ENCODE measurements at regions not wholly inside any gene's neighbourhood (a gene's known extent, or its start where the extent isn't known, plus 50 kb on each side); places are given as distances from the start of the nearest gene placed in this dataset.

GRCh38 chr16:72429671-72430081, 257.7 kb upstream of the PMFBP1 start:
- in situ Hi-C loops (cut with HindIII; ENCODE audit: low pct_ligation_motif_present, low sequenced_read_pairs), result no loop called here
- Histone ChIP-seq H3K4me3 (ENCODE audit: low read depth, low read length) (no peak overlapping the region), H3K27ac (no peak overlapping the region), H3K27me3 (replicated peaks) (no peaks in the 10 kb centered on the region), H3K36me3 (replicated peaks) (no peaks in the 10 kb centered on the region)
- TF ChIP-seq CTCF (IDR thresholded peaks at IDR 0.05; ENCODE audit: low read depth, low read length, missing control alignments), result no peak
- DNase-seq, result no peak

GRCh38 chr16:72428681-72429376, 256.9 kb upstream of the PMFBP1 start:
- Histone ChIP-seq H3K27me3 (replicated peaks) (no peaks in the 10 kb centered on the region), H3K4me3 (ENCODE audit: low read depth, low read length) (no peak overlapping the region), H3K27ac (no peak overlapping the region), H3K36me3 (replicated peaks) (no peaks in the 10 kb centered on the region)
- no peak for DNase-seq
- TF ChIP-seq CTCF (IDR thresholded peaks at IDR 0.05; ENCODE audit: low read depth, low read length, missing control alignments), result peak; percentile 9
- in situ Hi-C loops (cut with HindIII; ENCODE audit: low pct_ligation_motif_present, low sequenced_read_pairs), result no loop called here

GRCh38 chr16:72427783-72428331, 255.9 kb upstream of the PMFBP1 start:
- no peak overlapping the region for H3K4me3 ChIP-seq (ENCODE audit: low read depth, low read length)
- no peak overlapping the region for H3K27ac ChIP-seq
- no peaks in the 10 kb centered on the region for H3K27me3 ChIP-seq (replicated peaks)
- no peak for DNase-seq
- TF ChIP-seq CTCF (IDR thresholded peaks at IDR 0.05; ENCODE audit: low read depth, low read length, missing control alignments), result no peak
- in situ Hi-C loops (cut with HindIII; ENCODE audit: low pct_ligation_motif_present, low sequenced_read_pairs), result no loop called here
- H3K36me3 ChIP-seq (replicated peaks), result no peaks in the 10 kb centered on the region

GRCh38 chr16:72427051-72427782, 255.3 kb upstream of the PMFBP1 start:
- no peaks in the 10 kb centered on the region for H3K36me3 ChIP-seq (replicated peaks)
- in situ Hi-C loops (cut with HindIII; ENCODE audit: low pct_ligation_motif_present, low sequenced_read_pairs), result no loop called here
- no peak for TF ChIP-seq CTCF (IDR thresholded peaks at IDR 0.05; ENCODE audit: low read depth, low read length, missing control alignments)
- no peak overlapping the region for H3K27ac ChIP-seq
- DNase-seq, result no peak
- no peak overlapping the region for H3K4me3 ChIP-seq (ENCODE audit: low read depth, low read length)
- H3K27me3 ChIP-seq (replicated peaks), result no peaks in the 10 kb centered on the region

GRCh38 chr16:72426386-72426785, 254.4 kb upstream of the PMFBP1 start:
- DNase-seq, result no peak
- Histone ChIP-seq H3K4me3 (ENCODE audit: low read depth, low read length) (no peak overlapping the region), H3K27ac (no peak overlapping the region), H3K27me3 (replicated peaks) (no peaks in the 10 kb centered on the region), H3K36me3 (replicated peaks) (no peaks in the 10 kb centered on the region)
- in situ Hi-C loops (cut with HindIII; ENCODE audit: low pct_ligation_motif_present, low sequenced_read_pairs), result no loop called here
- TF ChIP-seq CTCF (IDR thresholded peaks at IDR 0.05; ENCODE audit: low read depth, low read length, missing control alignments), result no peak
